Large intestine (tissue), 3 donors: ENCODE measurements at regions not wholly inside any gene's neighbourhood (a gene's known extent, or its start where the extent isn't known, plus 50 kb on each side); places are given as distances from the start of the nearest gene placed in this dataset.

Experiments used
- DNase-seq, 2 donors: peaks; one replicate each; pipeline versions ENCODE4 v3.0.0 to v3.0.0-alpha.2; 2013
- H3K27ac ChIP-seq: one replicate; pipeline ENCODE4 v1.5.1; 2013; ENCODE audit warnings: low read length
- H3K27me3 ChIP-seq: 2 replicates; pipeline ENCODE4 v1.6.1; 2013; ENCODE audit warnings: low read length; ENCODE audit not compliant: control insufficient read depth, insufficient read depth
- H3K36me3 ChIP-seq: 2 replicates; pipeline ENCODE4 v1.6.1; 2013; ENCODE audit warnings: low read length; ENCODE audit not compliant: control insufficient read depth, insufficient read depth
- H3K4me1 ChIP-seq: one replicate; pipeline ENCODE4 v1.6.1; 2013; ENCODE audit warnings: low read length; ENCODE audit not compliant: control insufficient read depth, insufficient read depth
- H3K4me3 ChIP-seq: one replicate; pipeline ENCODE4 v1.5.1; 2013; ENCODE audit warnings: low read length
- H3K9me3 ChIP-seq: one replicate; pipeline ENCODE4 v1.6.1; 2013; ENCODE audit warnings: mild to moderate bottlenecking, low read depth, low read length, moderate library complexity; ENCODE audit not compliant: control insufficient read depth
- WGBS: methylation state at CpG from one replicate; pipeline ENCODE4 v1.1.5; 2013; ENCODE audit warnings: low lambda C conversion rate; ENCODE audit not compliant: insufficient coverage; 5-methylcytosine and 5-hydroxymethylcytosine counted together

DNA sequence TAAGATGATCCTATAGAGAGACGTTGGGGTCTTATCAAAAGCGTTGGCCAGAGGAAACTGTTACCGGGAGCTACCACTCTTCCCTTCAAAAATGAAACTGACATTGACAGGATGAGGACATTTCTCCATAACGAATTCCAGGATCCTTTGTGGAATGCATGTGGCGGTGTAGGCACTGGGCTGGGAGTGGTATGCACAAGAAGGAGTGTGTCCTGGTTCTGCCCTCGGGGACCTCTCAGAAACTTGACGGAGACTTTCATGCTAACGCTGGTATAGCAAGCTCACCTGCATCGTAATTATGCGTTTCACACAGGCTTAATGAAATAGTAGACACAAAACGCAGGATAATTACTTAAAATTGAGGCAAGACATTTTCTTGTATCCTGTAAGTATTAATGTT lies 441.1 kb downstream of the FGF9 start:
- Histone ChIP-seq H3K9me3 (no peaks in the 10 kb centered on the region), H3K4me1 (no peaks in the 10 kb centered on the region), H3K27ac (no peak overlapping the region), H3K36me3 (no peaks in the 10 kb centered on the region), H3K4me3 (no peak overlapping the region), H3K27me3 (no peaks in the 10 kb centered on the region)
- WGBS, result 90% methylated on average over 2 of the region's 11 CpGs
- DNase-seq, result no peak

DNA sequence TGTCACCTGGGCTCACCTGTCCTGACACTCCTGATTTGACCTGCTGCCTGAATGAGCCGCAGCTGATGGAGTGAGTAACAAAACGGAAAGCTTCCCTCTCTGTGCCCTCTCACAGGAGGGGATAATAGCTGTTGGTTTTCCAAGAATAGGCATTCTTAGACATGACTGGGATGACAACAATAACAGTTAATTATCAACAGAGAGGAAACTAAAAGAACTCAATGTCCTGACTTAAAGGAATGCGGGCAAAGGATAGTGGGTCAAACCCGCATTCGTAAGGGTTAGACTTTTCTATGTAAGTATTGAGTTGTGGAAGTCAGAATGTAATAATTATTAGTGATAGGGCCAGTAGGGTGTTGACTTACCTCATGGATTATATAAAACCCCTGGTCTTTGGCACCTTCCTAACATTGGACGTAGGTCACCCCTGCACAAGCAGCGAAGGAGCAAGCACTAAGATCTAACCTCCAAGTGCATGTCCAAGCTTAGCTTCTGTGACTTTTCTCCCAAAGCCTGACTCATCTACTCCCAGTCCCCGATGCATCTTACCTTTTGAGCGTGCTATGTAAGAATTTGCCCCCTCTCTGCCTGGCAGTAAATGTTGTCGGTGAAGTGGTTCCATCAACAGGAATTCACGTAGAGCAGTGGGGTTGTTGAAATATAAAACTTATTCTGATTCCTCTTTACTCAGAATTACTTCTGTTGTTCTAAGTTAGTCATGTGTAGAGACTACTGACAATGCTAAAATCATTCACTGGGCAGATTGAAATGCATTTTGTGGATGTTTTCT lies 442.3 kb downstream of the FGF9 start:
- H3K4me1 ChIP-seq, result no peaks in the 10 kb centered on the region
- WGBS, result no CpG with 5 or more reads among the region's 11 CpGs
- no peak for DNase-seq
- H3K4me3 ChIP-seq, result no peak overlapping the region
- H3K27me3 ChIP-seq, result no peaks in the 10 kb centered on the region
- H3K27ac ChIP-seq, result no peak overlapping the region
- no peaks in the 10 kb centered on the region for H3K36me3 ChIP-seq
- no peaks in the 10 kb centered on the region for H3K9me3 ChIP-seq

DNA sequence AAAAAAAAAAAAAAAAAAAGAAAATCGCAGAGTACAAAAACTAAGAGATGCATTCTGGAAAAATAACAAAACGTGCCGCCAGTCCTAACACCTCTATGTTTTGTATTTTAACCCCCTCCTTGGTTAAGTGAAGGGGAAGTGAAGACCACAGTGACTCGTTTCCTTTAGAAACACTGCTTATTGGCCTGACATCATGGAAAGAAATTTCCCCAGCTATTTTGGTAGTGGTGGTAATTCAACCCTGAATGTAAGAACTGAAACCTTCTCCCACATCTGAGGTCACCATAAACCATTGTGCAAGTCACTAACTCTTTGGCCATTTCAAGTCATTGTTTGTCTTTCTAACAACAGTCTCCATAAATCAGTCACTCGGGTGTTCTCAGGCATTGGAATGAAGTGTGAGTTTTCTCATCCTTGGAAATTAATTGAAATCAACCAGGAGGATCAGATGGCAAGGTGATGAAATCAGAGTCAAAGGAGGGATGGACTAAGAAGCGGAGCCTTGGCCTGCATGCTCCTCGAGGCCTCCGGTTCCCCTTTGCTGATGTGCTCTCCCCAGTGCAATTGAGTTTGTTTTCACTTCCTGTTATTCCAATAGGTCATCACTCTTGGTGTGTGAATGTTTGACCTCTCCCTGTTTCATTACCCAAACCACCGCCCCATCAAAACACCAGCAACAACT lies 443.9 kb downstream of the FGF9 start:
- DNase-seq, result peak in 1 of 2 donors; percentile 31
- H3K27ac ChIP-seq, result no peak overlapping the region
- H3K27me3 ChIP-seq, result no peaks in the 10 kb centered on the region
- H3K9me3 ChIP-seq, result no peaks in the 10 kb centered on the region
- H3K4me1 ChIP-seq, result no peaks in the 10 kb centered on the region
- H3K4me3 ChIP-seq, result no peak overlapping the region
- WGBS, result 70% methylated on average over 2 of the region's 9 CpGs
- H3K36me3 ChIP-seq, result no peaks in the 10 kb centered on the region

DNA sequence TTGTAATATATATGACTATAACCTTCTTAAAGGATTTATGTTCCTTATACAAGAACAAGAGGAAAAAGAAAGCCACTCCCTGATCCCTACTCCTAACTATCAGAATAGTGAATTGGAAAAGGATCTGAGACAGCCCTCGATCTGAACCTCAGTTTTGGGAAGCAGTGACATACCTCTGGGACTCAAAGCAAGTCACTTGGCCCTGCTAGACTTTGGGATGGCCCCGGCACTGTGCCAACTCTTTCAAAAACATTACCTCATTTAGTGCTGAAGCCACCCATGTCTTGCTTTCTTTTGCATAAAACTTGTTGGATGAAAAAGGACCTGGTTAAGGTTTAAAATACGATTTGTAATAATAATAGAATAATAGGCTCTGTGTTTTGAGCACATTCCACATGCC lies 447.3 kb downstream of the FGF9 start:
- no peaks in the 10 kb centered on the region for H3K9me3 ChIP-seq
- no peak overlapping the region for H3K4me3 ChIP-seq
- DNase-seq, result no peak
- H3K27ac ChIP-seq, result no peak overlapping the region
- no peaks in the 10 kb centered on the region for H3K36me3 ChIP-seq
- no peaks in the 10 kb centered on the region for H3K27me3 ChIP-seq
- 80% methylated on average over 1 of the region's 3 CpGs for WGBS
- H3K4me1 ChIP-seq, result no peaks in the 10 kb centered on the region

DNA sequence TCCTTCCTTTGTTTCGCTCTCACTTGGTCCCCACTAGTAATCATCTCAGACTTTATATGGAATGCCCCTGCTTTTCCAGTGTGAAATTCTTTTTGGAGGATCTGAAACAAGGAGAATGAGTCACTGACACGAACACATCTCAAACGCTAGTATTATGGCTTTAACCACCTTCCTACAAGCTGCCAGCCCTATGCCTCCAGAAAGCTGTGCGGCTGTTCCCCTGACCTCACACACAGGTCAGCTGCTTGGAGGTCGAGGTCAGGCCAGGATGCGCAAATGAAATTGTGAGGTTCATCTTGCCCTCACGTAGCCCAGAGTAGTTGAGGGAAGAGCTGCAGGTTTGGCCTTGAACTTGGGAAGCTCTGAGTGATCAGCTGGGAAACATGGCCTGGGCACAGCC lies 449.8 kb downstream of the FGF9 start:
- no peak for DNase-seq
- no CpG with 5 or more reads among the region's 7 CpGs for WGBS
- Histone ChIP-seq H3K9me3 (no peaks in the 10 kb centered on the region), H3K36me3 (no peaks in the 10 kb centered on the region), H3K27me3 (no peaks in the 10 kb centered on the region), H3K27ac (no peak overlapping the region), H3K4me1 (no peaks in the 10 kb centered on the region), H3K4me3 (no peak overlapping the region)

- WGBS, result 80% methylated on average over 1 of the region's 10 CpGs
- DNase-seq, result no peak
- Histone ChIP-seq H3K4me3 (no peak overlapping the region), H3K4me1 (no peaks in the 10 kb centered on the region), H3K27me3 (no peaks in the 10 kb centered on the region), H3K36me3 (no peaks in the 10 kb centered on the region), H3K9me3 (no peaks in the 10 kb centered on the region), H3K27ac (no peak overlapping the region)
Observed at GRCh38 chr13:22121146-22121739, 450.4 kb downstream of the FGF9 start.

- Histone ChIP-seq H3K9me3 (no peaks in the 10 kb centered on the region), H3K27me3 (no peaks in the 10 kb centered on the region), H3K4me1 (no peaks in the 10 kb centered on the region), H3K36me3 (no peaks in the 10 kb centered on the region), H3K4me3 (no peak overlapping the region), H3K27ac (no peak overlapping the region)
- no peak for DNase-seq
- no CpG with 5 or more reads among the region's 2 CpGs for WGBS
Observed at GRCh38 chr13:22126433-22127021, 455.7 kb downstream of the FGF9 start.

DNA sequence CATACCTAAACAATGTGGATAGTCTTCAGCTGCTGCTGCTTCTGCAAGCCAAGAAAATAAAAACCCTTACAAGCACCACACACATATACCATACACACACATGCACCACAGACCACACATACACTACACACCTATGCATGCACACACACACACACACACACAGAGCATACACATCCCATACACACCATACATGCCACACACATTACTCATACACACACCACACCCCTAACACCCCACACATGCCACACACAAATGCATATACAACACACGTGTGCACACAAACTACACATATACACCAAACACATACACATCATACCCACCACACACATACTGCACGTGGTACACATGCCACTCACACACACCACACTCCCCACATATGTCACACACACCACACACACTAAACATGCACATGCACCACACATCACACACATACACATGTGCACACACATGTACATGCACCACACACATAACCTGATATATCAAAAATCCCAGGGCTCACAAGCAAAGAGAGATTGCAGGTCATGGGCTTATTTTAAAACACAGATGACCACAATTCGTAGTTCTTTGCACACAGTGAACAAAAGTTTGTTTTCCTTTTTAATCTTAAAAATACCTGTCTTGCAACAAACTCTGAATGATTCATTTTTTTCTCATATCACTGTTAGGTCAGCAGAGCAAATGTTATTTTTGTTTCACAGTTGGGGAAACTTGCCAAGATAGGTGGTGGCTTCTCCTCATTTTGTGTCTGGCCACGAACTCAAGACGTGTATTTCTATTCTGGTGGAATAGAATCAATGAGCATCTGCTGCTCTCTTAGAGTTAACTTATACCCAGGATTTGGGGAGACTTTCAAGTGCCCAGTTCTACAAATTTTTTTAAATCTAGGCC lies 456.6 kb downstream of the FGF9 start:
- Histone ChIP-seq H3K4me1 (no peaks in the 10 kb centered on the region), H3K27me3 (no peaks in the 10 kb centered on the region), H3K36me3 (no peaks in the 10 kb centered on the region), H3K4me3 (no peak overlapping the region), H3K27ac (no peak overlapping the region), H3K9me3 (no peaks in the 10 kb centered on the region)
- DNase-seq, result no peak
- WGBS, result 100% methylated on average over 1 of the region's 5 CpGs

GRCh38 chr13:22128441-22129408 lies 457.9 kb downstream of the FGF9 start:
- no peaks in the 10 kb centered on the region for H3K4me1 ChIP-seq
- no peaks in the 10 kb centered on the region for H3K27me3 ChIP-seq
- no peak overlapping the region for H3K4me3 ChIP-seq
- no peaks in the 10 kb centered on the region for H3K36me3 ChIP-seq
- no peak for DNase-seq
- H3K9me3 ChIP-seq, result no peaks in the 10 kb centered on the region
- 60% methylated on average over 2 of the region's 15 CpGs for WGBS
- H3K27ac ChIP-seq, result no peak overlapping the region
